Erythroblast (primary cell): ENCODE measurements at regions not wholly inside any gene's neighbourhood (a gene's known extent, or its start where the extent isn't known, plus 50 kb on each side); places are given as distances from the start of the nearest gene placed in this dataset.

Experiments used
- DNase-seq, 2 experiments: peaks; one replicate each; lab custom pipeline; 2025; lab: John Stamatoyannopoulos, UW
- GATA1 ChIP-seq: IDR thresholded peaks from 2 replicates; pipeline ENCODE4 v1.6.1; 2011; ENCODE audit warnings: low read depth, mild to moderate bottlenecking, control low read depth, low read length, moderate library complexity
- POLR2A ChIP-seq: IDR thresholded peaks from 2 replicates; pipeline ENCODE4 v1.6.1; 2011; ENCODE audit warnings: mild to moderate bottlenecking, low read length

DNA sequence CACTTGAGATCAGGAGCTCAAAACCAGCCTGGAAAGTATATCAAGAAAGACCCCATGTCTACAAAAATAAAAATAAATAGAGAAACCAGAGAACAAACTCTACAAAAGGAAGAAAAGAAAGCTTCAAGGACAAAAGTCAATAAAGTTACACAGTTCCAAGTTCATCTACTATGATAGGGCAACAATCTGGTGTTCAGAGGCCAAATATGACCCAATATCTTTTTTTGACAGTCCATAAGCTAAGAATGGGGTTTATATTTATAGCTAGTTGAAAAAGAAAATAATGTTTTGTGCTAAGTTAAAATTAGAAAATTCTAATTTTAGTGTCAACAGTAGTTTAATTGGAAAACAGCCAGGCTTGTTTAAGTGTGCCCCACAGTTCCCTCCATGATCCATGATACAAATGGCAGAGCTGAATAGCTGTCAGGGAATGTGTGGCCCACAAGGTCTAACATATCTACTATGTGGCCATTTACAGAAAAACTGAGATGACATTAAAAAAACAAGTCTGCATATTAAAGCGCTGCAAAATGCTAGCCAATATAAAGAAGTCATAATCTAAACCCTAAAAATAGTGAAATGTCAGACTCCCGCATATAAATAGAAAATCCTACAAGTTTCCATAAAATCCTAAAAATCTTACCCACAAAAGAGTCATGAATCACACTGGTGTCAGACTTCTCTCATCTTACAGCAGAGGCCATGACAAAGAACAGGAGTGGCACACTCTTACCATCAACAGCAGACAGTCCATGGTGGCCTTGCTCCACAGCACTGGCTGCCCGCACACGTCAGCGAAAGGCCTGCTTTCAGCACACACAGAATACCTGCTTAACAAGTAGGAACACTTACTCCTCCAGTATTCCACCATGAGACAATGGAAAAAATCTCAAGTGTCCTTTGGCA, 281.9 kb upstream of the HSFY2 start:
- DNase-seq = no peak
- no peak for TF ChIP-seq GATA1
- TF ChIP-seq POLR2A = no peak

DNA sequence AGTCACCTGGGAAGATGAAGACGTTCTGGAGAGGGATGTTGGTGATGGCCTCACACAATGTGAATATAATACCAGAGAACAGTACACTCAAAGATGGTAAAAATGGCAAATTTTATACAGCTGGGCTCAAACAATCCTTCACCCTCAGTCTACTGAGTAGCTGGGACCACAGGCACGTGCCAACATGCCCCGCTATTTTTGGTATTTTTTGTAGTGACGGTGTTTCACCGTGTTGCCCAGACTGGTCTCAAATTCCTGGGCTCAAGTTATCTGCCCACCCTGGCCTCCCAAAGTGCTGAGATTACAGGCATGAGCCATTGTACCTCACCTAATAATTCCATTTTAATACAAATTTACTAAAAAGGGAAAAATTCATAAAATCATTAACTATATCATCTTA, 280.3 kb upstream of the HSFY2 start:
- no peak for DNase-seq
- TF ChIP-seq GATA1 (no peak), POLR2A (no peak)

DNA sequence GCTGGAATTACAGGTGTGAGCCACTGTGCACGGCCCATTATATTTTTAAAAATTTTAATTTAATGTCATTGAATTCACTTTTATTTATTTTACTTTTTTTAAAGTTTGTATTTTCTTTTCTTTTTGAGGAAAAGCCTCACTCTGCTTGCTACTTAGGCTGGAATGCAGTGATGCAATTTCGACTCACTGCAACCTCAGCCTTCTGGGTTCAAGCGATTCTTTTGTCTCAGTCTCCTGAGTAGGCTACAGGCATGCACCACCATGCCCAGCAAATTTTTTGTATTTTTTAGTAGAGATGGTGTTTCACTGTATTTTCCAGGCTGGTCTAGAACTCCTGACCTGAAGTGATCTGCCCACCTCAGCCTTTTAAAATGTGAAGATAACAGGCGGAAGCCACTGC, 277.5 kb upstream of the HSFY2 start:
- DNase-seq = no peak
- TF ChIP-seq GATA1 = no peak
- no peak for TF ChIP-seq POLR2A

DNA sequence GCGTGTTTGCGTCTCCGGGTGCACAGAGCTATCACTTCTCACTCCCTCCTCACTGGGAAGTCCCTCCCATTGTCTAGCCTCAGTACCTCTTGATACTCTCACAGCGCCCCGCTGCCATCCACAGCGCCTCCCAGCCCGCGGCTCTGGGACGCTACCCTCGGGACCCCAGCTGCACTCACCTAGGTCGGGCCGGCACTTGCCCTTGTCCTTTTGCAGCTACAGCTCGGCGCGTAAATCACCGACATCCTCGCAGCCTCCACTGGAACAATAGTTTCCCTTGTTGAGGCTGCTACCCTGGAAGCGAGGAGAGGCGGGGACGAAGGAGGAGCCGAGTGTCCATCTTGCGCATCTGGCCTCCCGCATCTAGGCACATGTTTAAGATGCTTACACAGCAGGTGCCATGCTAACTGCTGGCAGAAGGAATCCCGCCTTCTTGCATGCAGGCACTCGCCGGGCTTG, 269.5 kb upstream of the HSFY2 start:
- DNase-seq = no peak
- TF ChIP-seq POLR2A = no peak
- no peak for TF ChIP-seq GATA1

DNA sequence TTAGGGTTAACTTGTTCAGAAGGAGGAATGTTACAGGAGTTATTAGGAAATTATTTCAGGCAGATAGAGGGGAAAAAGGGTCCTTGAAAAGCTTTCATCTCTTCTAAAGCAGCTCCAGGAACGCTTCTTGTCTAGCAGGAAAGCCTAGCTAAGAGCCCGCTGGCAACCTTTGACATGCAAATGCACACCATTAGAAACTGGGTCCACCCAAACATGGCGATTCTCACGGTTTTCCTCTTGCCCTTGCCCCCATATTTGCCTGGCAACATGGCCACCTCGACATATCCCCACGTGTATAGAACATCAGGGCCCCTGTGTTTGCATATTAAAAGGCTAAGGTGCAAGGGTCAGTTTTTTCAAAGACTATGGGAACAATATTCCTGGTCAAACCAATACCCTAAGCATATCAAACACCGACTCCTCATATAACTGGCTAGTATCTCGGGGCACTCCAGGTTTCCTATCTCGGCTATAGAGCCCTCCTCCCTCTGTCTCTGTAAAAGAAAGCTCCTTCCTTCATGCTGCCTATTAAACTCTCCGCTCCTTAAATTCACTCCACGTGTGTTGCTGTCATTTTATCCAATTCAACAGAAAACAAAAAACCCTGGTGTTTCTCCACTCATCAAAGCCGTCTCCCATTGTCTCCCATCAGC, 268.9 kb upstream of the HSFY2 start:
- DNase-seq = no peak
- TF ChIP-seq GATA1 (no peak), POLR2A (no peak)

DNA sequence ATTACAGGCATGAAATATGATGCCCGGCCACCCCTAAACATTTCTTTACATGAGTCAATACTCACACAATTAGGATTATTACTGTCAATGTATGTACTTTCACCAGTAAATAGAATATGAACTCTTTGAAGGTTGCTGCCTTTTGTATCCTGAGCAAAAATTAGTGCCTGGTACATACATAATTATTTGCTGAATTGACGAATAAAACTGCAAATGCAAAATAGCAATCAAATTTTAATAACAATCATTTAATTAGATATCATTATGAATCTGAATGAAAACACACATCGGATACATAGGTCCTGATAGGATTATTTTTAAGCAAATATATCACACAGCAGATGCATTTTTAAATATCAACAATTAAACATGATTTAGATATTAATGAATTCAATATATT, 253.1 kb upstream of the HSFY2 start:
- no peak for DNase-seq
- TF ChIP-seq POLR2A = no peak
- no peak for TF ChIP-seq GATA1

DNA sequence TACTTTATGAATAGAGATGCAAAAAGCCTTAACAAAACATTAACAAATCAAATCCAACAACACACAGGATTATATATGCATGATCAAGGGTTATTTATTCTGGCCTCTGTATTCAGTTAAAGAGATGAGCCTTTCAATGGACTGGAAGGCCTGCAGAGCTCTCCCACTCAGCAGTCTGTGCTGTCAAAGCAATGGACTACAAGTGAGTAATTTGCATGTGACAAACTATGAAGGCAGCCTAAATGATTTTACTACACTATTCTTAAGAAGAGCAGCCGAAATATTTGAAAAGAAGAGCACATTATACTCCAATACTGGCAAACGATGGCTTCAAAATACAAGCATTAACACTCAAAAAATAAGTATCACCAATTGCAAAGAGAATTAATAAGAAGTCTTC, 250.4 kb upstream of the HSFY2 start:
- no peak for DNase-seq
- TF ChIP-seq GATA1 (no peak), POLR2A (no peak)

DNA sequence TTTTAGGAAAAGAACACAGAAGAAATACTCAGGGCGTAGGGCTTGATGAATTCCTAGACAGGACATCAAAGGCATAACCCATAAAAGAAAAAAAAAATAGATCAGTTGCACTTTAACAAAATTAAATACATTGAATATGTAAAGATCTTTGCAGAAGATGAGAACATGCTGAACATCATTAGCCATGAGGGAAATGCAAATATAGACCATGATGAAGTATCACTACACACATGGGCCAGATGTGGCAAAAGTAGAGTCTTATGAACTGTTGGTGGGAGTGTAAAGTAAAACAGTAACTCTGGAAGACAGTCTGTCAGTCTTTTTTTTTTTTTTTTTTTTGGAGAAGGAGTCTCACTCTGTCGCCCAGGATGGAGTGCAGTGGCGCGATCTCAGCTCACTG, 246.7 kb upstream of the HSFY2 start:
- no peak for DNase-seq
- TF ChIP-seq GATA1 (no peak), POLR2A (no peak)

DNA sequence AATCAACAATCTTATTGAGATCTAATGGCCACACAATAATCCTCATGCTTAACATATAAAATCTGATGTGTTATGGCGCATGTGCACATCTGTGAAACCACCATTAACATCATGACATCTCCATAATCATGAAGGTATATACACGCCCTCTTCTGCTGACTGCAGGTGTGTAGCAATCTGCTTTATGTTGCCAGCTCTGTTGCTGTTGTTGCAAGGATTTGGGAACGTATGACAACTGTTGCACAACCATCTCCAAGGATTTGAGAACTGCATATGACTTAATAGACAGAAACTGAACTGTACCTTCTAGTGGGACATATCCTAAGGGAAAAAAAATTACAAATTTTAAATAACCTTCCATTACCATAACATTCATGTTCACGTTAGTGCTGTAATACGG, 243.5 kb upstream of the HSFY2 start:
- DNase-seq = no peak
- TF ChIP-seq POLR2A = no peak

DNA sequence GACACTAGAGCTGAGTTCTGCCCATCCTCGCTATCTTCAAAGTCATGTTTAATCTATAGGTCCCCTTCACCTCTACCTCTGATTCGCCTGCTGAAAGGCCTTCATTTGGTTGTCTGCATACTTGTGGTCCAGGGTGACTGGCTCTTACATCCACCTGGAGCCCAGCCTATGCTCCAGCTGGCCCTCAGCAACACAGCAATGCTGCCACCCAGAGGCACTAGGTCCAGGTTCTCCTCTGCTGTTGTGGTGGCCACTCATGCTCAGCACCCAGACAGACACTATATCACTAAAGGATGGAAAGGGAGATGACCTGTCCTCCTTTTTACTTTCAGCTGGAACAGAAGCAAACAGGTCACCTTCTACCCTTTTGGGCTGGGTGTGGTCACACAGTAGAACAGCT, 242.3 kb upstream of the HSFY2 start:
- peak; percentile 0 for DNase-seq
- TF ChIP-seq POLR2A (no peak), GATA1 (no peak)

DNA sequence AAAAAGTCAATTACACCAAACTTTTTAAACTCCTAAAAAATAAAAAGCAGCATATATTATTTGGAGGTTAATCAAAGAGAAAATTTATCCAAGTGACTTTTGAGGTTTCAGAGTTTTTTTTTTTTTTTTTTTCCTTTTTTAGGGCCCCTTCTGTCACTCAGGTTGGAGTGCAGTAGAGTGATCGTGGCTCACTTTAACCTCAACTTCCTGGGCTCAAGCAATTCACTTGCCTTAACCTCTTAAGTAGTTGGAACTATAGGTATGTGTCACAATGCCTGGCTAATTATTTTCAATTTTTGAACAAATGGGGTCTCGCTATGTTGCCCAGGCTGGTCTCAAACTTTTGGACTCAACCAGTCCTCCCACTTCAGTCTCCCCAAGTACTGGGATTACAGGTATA, 241.7 kb upstream of the HSFY2 start:
- DNase-seq = no peak
- TF ChIP-seq GATA1 (no peak), POLR2A (no peak)

DNA sequence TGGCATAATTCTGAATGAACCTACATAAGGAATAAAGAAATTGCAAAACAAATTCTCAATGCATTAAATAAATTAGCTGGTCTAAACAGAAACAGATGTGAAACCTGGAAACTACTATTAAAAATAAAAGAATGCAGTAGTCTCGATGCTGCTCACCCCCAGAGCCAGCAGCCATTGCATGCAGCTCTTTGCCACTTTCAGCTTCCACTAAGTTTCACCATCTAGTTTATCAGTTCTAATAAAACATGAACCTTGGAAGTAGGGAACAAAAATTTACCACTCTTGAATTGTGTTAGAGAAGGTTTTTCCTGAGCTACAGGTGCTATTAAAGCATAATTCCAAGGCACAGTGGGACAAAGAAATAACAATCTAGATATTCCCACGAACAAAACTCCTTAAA, 239.4 kb upstream of the HSFY2 start:
- TF ChIP-seq GATA1 (no peak), POLR2A (no peak)
- DNase-seq = no peak

DNA sequence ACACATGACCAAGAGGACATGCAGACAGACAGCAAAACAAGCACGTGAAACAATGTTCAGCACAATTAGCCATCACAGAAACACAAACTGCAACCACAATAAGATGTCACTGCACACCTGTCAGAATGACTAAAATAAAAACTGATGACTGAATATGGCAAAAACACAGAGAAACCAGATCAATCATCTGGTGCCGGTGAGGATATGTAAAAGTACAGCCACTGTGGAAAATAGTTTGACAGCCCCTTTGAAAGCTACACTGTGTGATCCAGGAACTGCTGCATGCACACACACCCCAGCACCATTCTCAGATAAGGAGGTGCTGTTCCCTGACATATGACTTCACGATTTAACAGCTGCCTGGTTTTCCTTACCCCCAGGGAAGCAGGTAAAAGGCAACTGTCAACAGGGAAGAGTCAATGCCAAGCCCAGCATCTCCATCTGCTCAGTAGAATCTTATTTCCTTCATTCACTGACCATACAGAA, 238.1 kb upstream of the HSFY2 start:
- TF ChIP-seq GATA1 = no peak
- no peak for TF ChIP-seq POLR2A
- DNase-seq = no peak

DNA sequence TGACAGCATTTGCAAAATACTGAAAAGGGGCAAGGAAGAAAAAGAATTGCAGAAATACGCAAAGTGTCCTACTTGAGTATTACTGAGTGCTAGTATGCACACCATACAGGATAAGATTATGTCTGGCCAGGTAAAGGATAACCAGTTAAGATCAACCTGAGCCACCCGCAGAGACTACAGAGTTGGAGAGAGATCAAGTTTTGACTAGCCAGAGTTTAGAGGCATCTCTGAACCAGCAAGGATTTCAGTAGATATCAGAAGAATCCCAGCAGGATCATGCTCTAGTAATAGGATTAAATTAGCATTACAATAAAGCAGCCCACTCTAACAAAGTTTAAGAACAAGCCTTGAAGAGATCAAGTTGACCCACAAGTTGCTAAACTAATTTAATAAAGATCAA, 232.7 kb upstream of the HSFY2 start:
- TF ChIP-seq POLR2A (no peak), GATA1 (no peak)
- no peak for DNase-seq

DNA sequence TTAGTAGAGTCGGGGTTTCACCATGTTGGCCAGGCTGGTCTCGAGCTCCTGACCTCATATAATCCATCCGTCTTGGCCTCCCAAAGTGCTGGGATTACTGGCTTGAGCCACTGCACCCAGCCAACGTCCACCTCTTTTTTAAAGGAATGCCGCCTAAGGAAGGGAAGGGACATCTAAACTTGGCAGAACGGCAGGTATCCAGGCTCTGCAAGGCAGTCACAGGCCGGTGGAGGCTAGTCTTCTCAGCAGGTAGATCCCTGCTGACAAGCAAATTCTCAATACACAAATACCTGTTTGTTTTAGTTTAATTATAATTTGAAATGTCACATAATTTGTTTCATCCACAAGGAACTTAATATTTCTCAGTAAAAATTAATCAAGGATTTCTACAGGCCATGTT, 232.0 kb upstream of the HSFY2 start:
- DNase-seq = no peak
- TF ChIP-seq POLR2A (no peak), GATA1 (no peak)
